ENCODE measurements at regions not wholly inside any gene's neighbourhood (a gene's known extent, or its start where the extent isn't known, plus 50 kb on each side); places are given as distances from the start of the nearest gene placed in this dataset.

GRCh38 chr3:117101697-117102096 is 392.1 kb downstream of the TUSC7 start:
- Histone ChIP-seq H3K27me3 (replicated peaks in 1 of 4; ENCODE audit: control insufficient read depth in 3 of 4, extremely low read depth in 1 of 4, insufficient read depth in 3 of 4, low read length in 3 of 4) (no peaks in the 10 kb centered on the region), H2AK5ac (ENCODE audit: low read depth, low read length) (no peak overlapping the region), H3K4me1 (replicated peaks in 1 of 4; ENCODE audit: control insufficient read depth in 3 of 4, insufficient read depth in 4 of 4, low read length in 3 of 4) (peaks cover 0 to 5% (median 2%) of the 10 kb centered on the region in 4 experiments; a peak in 2 of 7 replicates), H3K23ac (ENCODE audit: insufficient read length) (no peak overlapping the region), H2BK15ac (ENCODE audit: low read length) (no peak overlapping the region), H2BK12ac (ENCODE audit: low read depth, low read length) (no peak overlapping the region), H3K9me3 (ENCODE audit: insufficient read depth in 2 of 2, low read depth in 1 of 2, low read length in 1 of 2) (peaks cover 4 to 5% of the 10 kb centered on the region in 2 experiments; a peak in 3 of 4 replicates), H4K91ac (replicated peaks; ENCODE audit: insufficient read length, low read length) (no peak overlapping the region), H2BK120ac (replicated peaks; ENCODE audit: low read depth, low read length) (no peak overlapping the region), H3K79me1 (ENCODE audit: low read depth, low read length) (no peaks in the 10 kb centered on the region), H4K5ac (ENCODE audit: insufficient read length, low read depth, low read length) (no peak overlapping the region), H3K18ac (ENCODE audit: extremely low read depth, low read length) (no peak overlapping the region), H2BK5ac (ENCODE audit: low read depth, low read length) (no peak overlapping the region), H3K4ac (replicated peaks; ENCODE audit: insufficient read length, low read depth, low read length) (no peak overlapping the region), H2BK20ac (ENCODE audit: low read length) (no peak overlapping the region), H3K23me2 (ENCODE audit: low read depth, low read length) (no peaks in the 10 kb centered on the region), H3K14ac (ENCODE audit: insufficient read length) (no peak overlapping the region), H4K8ac (ENCODE audit: extremely low read depth, insufficient read depth, low read length) (no peak overlapping the region), H3K79me2 (ENCODE audit: control insufficient read depth in 1 of 2, insufficient read depth in 2 of 2, low read length in 2 of 2) (no peaks in the 10 kb centered on the region), H3K36me3 (ENCODE audit: control insufficient read depth in 2 of 4, insufficient read depth in 4 of 4, low read length in 3 of 4) (no peaks in the 10 kb centered on the region), H2AFZ (ENCODE audit: low read length) (no peak overlapping the region), H3K4me3 (ENCODE audit: extremely low read depth in 1 of 4, insufficient read depth in 2 of 4, low read depth in 3 of 4, low read length in 4 of 4) (no peak overlapping the region), H3K56ac (replicated peaks; ENCODE audit: insufficient read length, low read depth, low read length) (no peak overlapping the region), H3K9ac (replicated peaks in 1 of 4; ENCODE audit: extremely low read depth in 1 of 4, low read depth in 3 of 4, low read length in 3 of 4) (no peak overlapping the region), H3K4me2 (ENCODE audit: insufficient read depth in 1 of 2, low read depth in 2 of 2, low read length in 2 of 2) (no peak overlapping the region), H3K27ac (ENCODE audit: low read depth, low read length) (no peak overlapping the region), H4K20me1 (replicated peaks in 1 of 2; ENCODE audit: control insufficient read depth in 1 of 2, insufficient read depth in 2 of 2, low read length in 2 of 2) (no peaks in the 10 kb centered on the region)
- WGBS, 2 experiments (ENCODE audit: extremely low coverage in 1 of 2, insufficient coverage in 1 of 2, insufficient read length in 1 of 2, insufficient replicate concordance in 2 of 2, low coverage in 1 of 2, low lambda C conversion rate in 2 of 2, missing lambda C conversion rate in 1 of 2): 87% methylated on average over 1 of the region's 1 CpG; no CpG with 5 or more reads in 1 of the 2 experiments
- POLR2A ChIA-PET (ENCODE audit: partially characterized antibody): no interaction called here
- DNase-seq (ENCODE audit: low read depth in 1 of 2, low spot score in 2 of 2) (no peak), FAIRE-seq (no peak)
- CTCF ChIA-PET (ENCODE audit: partially characterized antibody): interaction anchor here (0.9 to 1.5 kb wide), 3 partner anchors 13 to 379 kb away, joined by 3 to 4 read pairs (median 3); no protein-coding TSS in a partner anchor
- TF ChIP-seq JUN (IDR thresholded peaks at IDR 0.05; ENCODE audit: low read depth, low read length) (no peak), CHD1 (IDR thresholded peaks at IDR 0.05; ENCODE audit: low read depth, low read length) (no peak), SUZ12 (IDR thresholded peaks at IDR 0.05; ENCODE audit: low read length) (no peak)
